ENCODE measurements at regions not wholly inside any gene's neighbourhood (a gene's known extent, or its start where the extent isn't known, plus 50 kb on each side); places are given as distances from the start of the nearest gene placed in this dataset.
A peak's percentile ranks its signal among the peaks of the same experiment; 100 is the strongest.

GRCh38 chr3:176932433-176932832, 264.8 kb downstream of the TBL1XR1 start:
- no peak for DNase-seq (ENCODE audit: low spot score)

DNA sequence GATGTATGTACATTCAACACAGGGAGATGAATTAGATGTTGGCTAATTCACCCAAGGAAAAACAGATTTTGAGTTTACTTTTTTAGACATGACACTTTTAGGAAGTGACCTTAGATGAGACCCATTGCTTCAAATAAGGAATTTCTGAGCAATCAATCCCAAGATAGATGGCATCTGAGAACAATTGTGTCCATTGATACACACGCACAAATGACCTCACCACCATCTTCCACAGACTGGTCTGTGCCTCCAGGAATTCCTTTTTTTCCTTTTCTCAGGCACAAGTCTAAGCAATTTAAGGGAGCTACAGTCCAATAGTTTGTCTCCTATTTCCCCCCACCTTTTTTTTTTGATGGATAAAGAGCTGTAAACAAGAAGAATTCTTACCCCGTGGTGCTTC, 265.3 kb downstream of the TBL1XR1 start:
- no peak for DNase-seq (ENCODE audit: low spot score)

- no peak for DNase-seq (ENCODE audit: low spot score)
Measured at GRCh38 chr3:176930942-176931341, 266.3 kb downstream of the TBL1XR1 start.

- no peak for DNase-seq (ENCODE audit: low spot score)
Measured at GRCh38 chr3:176928582-176928931, 268.7 kb downstream of the TBL1XR1 start.

GRCh38 chr3:176927706-176928581, 269.3 kb downstream of the TBL1XR1 start:
- no peak for DNase-seq (ENCODE audit: low spot score)

GRCh38 chr3:176927280-176927679, 270.0 kb downstream of the TBL1XR1 start:
- DNase-seq (ENCODE audit: low spot score): no peak

- DNase-seq (ENCODE audit: low spot score): no peak
Measured at GRCh38 chr3:176926688-176927087, 270.6 kb downstream of the TBL1XR1 start.

GRCh38 chr3:176926034-176926433, 271.2 kb downstream of the TBL1XR1 start:
- no peak for DNase-seq (ENCODE audit: low spot score)

DNA sequence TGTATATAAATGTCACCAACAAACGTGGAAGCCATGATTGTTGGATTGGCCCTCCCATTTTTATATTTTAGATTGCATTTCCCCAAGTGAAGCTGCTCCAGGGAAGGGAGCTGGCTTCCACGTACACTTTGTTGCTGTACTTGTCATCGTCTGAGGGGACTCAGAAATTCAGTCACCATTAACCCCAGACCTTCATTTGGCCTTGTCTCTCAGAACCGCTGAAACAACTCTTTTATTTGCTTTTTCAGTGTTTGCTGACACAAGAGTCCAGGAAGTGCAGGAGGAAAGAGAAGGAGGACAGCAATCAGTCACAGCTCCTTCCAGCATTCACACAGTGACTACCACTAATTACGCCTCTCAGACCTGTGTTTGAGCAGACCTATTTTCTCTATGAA, 276.5 kb downstream of the TBL1XR1 start:
- no peak for DNase-seq (ENCODE audit: low spot score)

GRCh38 chr3:176919836-176920765, 277.2 kb downstream of the TBL1XR1 start:
- peak; percentile 11 for DNase-seq (ENCODE audit: low spot score)

DNA sequence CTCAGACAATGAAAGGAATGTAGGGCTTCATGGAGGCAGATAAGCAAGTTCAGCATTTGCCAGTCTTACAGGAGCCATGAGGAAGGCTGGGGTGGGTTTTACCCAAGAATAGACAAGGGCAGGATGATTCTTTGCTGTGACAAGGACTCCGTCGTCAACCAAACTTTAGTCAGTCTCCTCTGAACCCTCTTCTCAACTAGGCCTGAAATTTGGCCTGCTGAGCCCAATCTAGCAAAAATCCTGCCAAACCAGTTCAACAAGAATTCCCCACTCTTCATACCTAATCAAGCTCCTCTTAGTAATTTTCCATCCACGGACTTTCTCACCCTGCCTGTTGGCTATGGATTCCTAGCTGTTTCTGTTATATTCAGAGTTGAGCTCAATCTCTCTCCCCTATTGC, 280.5 kb downstream of the TBL1XR1 start:
- no peak for DNase-seq (ENCODE audit: low spot score)

DNA sequence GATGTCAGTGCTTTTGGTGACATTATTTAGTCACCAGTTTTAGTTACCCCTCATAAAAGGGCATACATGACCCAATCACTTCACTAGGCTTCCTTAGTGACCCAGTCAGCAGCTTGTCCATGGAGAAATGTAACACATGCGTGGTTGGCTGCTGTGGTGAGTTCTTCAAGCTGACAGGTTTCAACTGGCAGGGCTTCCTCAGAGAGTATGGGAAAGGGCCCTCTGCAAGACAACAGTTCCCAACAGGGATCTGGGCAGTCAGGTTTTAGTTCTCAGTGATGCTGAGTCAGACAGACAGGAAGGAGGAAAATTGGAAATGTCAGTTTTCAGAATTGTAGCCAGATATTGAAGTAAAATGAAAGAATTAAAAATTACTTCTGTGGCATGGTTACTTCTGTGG, 282.5 kb downstream of the TBL1XR1 start:
- DNase-seq (ENCODE audit: low spot score): no peak

DNA sequence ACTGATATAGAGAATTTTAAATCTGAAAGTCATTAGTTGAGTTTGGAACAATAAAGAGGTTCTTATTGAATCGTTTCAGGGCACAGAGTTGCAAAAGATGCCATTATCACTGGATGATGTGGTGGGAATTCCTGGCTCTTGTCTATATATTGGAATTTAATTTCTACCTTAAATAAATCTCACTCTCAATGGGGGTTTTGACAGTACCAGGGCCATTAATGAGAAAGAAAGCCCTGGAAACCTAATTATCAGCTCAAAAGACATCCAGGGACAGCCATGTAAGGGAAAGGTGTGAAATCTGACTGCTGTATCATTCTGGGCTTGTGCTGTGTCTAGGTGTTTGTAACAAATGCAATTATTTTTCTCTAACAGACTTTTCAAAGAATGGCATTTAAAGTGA, 285.7 kb downstream of the TBL1XR1 start:
- DNase-seq (ENCODE audit: low spot score): no peak

GRCh38 chr3:176909044-176909443, 288.2 kb downstream of the TBL1XR1 start:
- no peak for DNase-seq (ENCODE audit: low spot score)

GRCh38 chr3:176906046-176906905, 291.0 kb downstream of the TBL1XR1 start:
- DNase-seq (ENCODE audit: low spot score): peak; percentile 60

DNA sequence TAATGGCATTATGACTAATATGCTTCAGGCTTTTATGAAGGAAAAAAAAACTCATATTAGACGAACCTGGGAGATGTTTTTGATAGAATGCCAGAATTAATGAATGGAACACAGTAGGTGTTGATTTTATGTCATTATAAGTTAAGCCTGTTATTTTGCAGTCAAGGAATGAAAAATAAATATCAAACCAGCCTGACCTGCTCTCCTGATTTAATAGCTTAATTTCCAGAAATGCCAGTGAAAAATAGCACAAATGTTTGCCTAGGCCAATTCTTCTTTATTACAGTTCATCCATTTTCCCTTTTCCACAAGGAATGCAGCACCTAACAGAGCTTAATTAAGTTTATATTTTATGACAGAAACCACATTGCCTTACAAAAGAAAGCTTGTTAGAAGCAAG, 292.0 kb downstream of the TBL1XR1 start:
- DNase-seq (ENCODE audit: low spot score): no peak

GRCh38 chr3:176904506-176904905, 292.8 kb downstream of the TBL1XR1 start:
- no peak for DNase-seq (ENCODE audit: low spot score)

DNA sequence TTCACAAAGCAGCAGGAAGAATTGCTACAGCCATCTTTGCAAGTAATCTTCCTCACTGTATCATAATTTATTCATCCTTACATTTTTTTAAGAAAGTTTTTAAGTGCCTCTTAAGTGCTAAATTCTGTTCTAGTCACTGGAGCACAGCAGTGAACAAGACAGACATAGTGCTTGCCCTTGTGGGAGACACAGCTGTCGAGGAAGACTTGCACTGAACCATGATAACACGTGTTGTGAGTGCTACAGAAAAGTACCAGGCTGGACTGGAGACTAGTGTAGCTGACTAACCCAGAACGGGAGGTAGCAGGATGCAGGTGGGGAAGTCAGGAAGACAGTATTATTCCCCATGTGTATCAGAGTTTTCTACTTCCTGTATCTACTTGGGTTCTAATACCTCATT, 300.6 kb downstream of the TBL1XR1 start:
- DNase-seq (ENCODE audit: low spot score): no peak

GRCh38 chr3:176896165-176896564, 301.1 kb downstream of the TBL1XR1 start:
- no peak for DNase-seq (ENCODE audit: low spot score)

GRCh38 chr3:176879710-176880109, 317.6 kb downstream of the TBL1XR1 start:
- DNase-seq (ENCODE audit: low spot score): no peak

DNA sequence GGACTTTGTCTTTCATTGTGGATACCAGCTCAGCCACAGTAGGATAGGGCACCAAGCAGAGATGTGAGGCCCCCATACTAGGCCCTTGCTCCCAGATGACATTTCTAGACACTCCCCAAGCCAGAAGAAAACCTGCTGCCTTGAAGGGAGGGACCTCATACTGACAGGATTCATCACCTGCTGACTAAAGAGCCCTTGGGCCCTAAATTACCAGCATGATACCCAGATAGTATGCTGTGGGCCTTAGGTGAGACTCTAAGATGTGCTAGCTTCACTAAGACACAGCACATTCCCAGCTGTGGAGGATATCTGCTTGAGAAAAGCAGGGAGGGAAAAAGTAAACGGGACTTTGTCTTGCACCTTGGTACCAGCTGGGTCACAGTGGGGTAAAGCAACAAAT, 324.0 kb downstream of the TBL1XR1 start:
- no peak for DNase-seq (ENCODE audit: low spot score)

DNA sequence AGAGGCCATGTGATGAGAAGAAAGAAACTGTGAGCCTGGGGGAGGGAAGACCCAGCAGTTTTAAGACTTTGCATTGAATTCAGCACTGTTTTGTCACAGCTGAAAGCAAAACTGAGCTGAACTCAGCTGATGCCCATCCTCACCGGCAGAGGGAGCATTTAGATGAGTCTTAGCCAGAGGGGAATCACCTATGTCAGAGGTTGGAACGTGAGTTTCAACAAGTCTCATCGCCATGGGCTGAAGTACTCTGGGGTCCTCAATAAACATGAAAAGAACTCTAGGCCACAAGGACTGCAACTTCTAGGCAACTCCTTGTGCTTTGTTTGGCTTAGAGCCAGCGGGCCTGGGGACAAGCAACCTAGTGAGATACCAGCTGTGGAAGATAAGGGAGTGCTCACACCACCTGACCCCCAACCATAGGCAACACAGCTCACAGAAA, 324.5 kb downstream of the TBL1XR1 start:
- peak; percentile 49 for DNase-seq (ENCODE audit: low spot score)
